ENCODE measurements at regions not wholly inside any gene's neighbourhood (a gene's known extent, or its start where the extent isn't known, plus 50 kb on each side); places are given as distances from the start of the nearest gene placed in this dataset.

DNA sequence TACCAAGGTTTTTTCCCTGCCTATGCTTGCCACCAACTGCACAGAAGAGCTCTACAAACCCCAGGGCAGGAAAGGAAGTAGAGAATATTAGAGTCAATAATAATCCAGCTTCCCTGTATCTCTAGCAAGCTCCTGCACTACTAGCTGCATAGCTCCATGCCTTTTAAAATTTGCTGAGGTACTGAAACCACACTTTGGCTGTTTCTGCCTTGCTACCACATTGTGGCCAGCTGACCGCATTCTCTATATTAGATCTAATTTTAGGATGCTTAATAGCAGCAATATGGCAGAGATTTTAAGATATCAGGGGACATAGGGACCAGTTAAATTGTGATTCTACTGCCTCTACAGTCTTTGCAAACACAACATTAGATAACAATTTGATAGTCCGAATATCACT lies 534.6 kb downstream of the MBD2 start:
- Histone ChIP-seq H3K27me3 (ENCODE audit: low read depth, low read length) (no peaks in the 10 kb centered on the region), H3K9me3 (ENCODE audit: insufficient read depth, low read length) (no peaks in the 10 kb centered on the region), H3K4me1 (ENCODE audit: low read length) (no peaks in the 10 kb centered on the region), H3K4me2 (ENCODE audit: low read length) (no peak overlapping the region), H3K9ac (ENCODE audit: low read length) (no peak overlapping the region), H3K27ac (ENCODE audit: low read length) (no peak overlapping the region), H2AFZ (ENCODE audit: low read depth, low read length) (no peak overlapping the region), H4K20me1 (ENCODE audit: insufficient read depth, low read length) (no peaks in the 10 kb centered on the region), H3K79me2 (ENCODE audit: low read length) (no peaks in the 10 kb centered on the region), H3K36me3 (replicated peaks; ENCODE audit: low read depth, low read length) (no peaks in the 10 kb centered on the region), H3K4me3 (ENCODE audit: low read length) (no peak overlapping the region)
- TF ChIP-seq EZH2phosphoT487 (IDR thresholded peaks at IDR 0.05; ENCODE audit: low read depth) (no peak), CTCF (IDR thresholded peaks at IDR 0.05; ENCODE audit: low read depth, low read length) (no peak)

GRCh38 chr18:53686965-53687364 lies 537.5 kb downstream of the MBD2 start:
- Histone ChIP-seq H3K4me3 (ENCODE audit: low read length) (no peak overlapping the region), H3K27me3 (ENCODE audit: low read depth, low read length) (no peaks in the 10 kb centered on the region), H3K36me3 (replicated peaks; ENCODE audit: low read depth, low read length) (no peaks in the 10 kb centered on the region), H3K4me1 (ENCODE audit: low read length) (no peaks in the 10 kb centered on the region), H3K27ac (ENCODE audit: low read length) (no peak overlapping the region), H4K20me1 (ENCODE audit: insufficient read depth, low read length) (no peaks in the 10 kb centered on the region), H3K79me2 (ENCODE audit: low read length) (no peaks in the 10 kb centered on the region), H3K9ac (ENCODE audit: low read length) (no peak overlapping the region), H3K9me3 (ENCODE audit: insufficient read depth, low read length) (no peaks in the 10 kb centered on the region), H3K4me2 (ENCODE audit: low read length) (no peak overlapping the region), H2AFZ (ENCODE audit: low read depth, low read length) (peak overlapping the region; percentile 10; the same call in 1 of the 2 replicates)
- peak; percentile 59 for TF ChIP-seq CTCF (IDR thresholded peaks at IDR 0.05; ENCODE audit: low read depth, low read length)
- no peak for TF ChIP-seq EZH2phosphoT487 (IDR thresholded peaks at IDR 0.05; ENCODE audit: low read depth)

DNA sequence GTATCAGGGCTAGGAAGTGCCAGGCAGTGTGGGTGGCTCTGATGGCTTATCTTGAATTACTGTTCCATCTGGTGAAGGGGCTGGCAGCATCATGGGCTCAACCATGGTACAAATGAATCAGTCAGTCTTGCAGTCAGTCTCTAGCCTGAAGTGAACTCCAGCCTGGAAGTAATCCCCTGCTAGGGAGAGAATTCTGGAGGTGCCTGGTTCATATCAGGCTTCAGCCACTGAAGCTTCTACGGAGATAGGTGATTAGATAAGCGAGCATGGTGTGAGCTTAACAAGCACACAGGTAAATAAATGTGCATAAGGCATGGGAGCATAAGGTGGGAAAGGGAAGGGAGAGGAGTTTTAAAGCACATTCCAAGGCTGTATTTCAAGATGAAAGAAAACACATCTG lies 541.7 kb downstream of the MBD2 start:
- Histone ChIP-seq H2AFZ (ENCODE audit: low read depth, low read length) (no peak overlapping the region), H3K9me3 (ENCODE audit: insufficient read depth, low read length) (no peaks in the 10 kb centered on the region), H4K20me1 (ENCODE audit: insufficient read depth, low read length) (no peaks in the 10 kb centered on the region), H3K36me3 (replicated peaks; ENCODE audit: low read depth, low read length) (no peaks in the 10 kb centered on the region), H3K4me1 (ENCODE audit: low read length) (no peaks in the 10 kb centered on the region), H3K4me2 (ENCODE audit: low read length) (no peak overlapping the region), H3K4me3 (ENCODE audit: low read length) (no peak overlapping the region), H3K27ac (ENCODE audit: low read length) (no peak overlapping the region), H3K9ac (ENCODE audit: low read length) (no peak overlapping the region), H3K27me3 (ENCODE audit: low read depth, low read length) (no peaks in the 10 kb centered on the region), H3K79me2 (ENCODE audit: low read length) (no peaks in the 10 kb centered on the region)
- TF ChIP-seq CTCF (IDR thresholded peaks at IDR 0.05; ENCODE audit: low read depth, low read length) (no peak), EZH2phosphoT487 (IDR thresholded peaks at IDR 0.05; ENCODE audit: low read depth) (no peak)

- no peak overlapping the region for H3K4me3 ChIP-seq (ENCODE audit: low read length)
- H3K9me3 ChIP-seq (ENCODE audit: insufficient read depth, low read length) = no peaks in the 10 kb centered on the region
- no peaks in the 10 kb centered on the region for H3K36me3 ChIP-seq (replicated peaks; ENCODE audit: low read depth, low read length)
- peaks cover 4% of the 10 kb centered on the region for H3K4me1 ChIP-seq (ENCODE audit: low read length)
- no peak overlapping the region for H3K9ac ChIP-seq (ENCODE audit: low read length)
- no peak overlapping the region for H3K4me2 ChIP-seq (ENCODE audit: low read length)
- H3K79me2 ChIP-seq (ENCODE audit: low read length) = no peaks in the 10 kb centered on the region
- no peaks in the 10 kb centered on the region for H3K27me3 ChIP-seq (ENCODE audit: low read depth, low read length)
- TF ChIP-seq CTCF (IDR thresholded peaks at IDR 0.05; ENCODE audit: low read depth, low read length) (no peak), EZH2phosphoT487 (IDR thresholded peaks at IDR 0.05; ENCODE audit: low read depth) (no peak)
- H3K27ac ChIP-seq (ENCODE audit: low read length) = no peak overlapping the region
- no peaks in the 10 kb centered on the region for H4K20me1 ChIP-seq (ENCODE audit: insufficient read depth, low read length)
- H2AFZ ChIP-seq (ENCODE audit: low read depth, low read length) = no peak overlapping the region
Measured at GRCh38 chr18:53677480-53677879, 547.0 kb downstream of the MBD2 start.
